OCI-LY1 (cell line): ENCODE measurements at regions not wholly inside any gene's neighbourhood (a gene's known extent, or its start where the extent isn't known, plus 50 kb on each side); places are given as distances from the start of the nearest gene placed in this dataset.

Source experiments
- EZH2 ChIP-seq: fragments of 200-600 bp; sonication (generic), shearing (Covaris generic); IDR thresholded peaks from 2 replicates; pipeline ENCODE4 v1.8.0; 2017; ENCODE audit warnings: borderline replicate concordance, mixed run types, mild to moderate bottlenecking, antibody characterized with exemption, low read length, moderate library complexity, mixed read lengths
- TF ChIP-seq, protein P1 (sequence below): fragments of 200-600 bp; sonication (generic), shearing (Covaris generic); IDR thresholded peaks from 2 replicates; pipeline ENCODE4 v1.5.1; 2017; ENCODE audit warnings: mild to moderate bottlenecking, antibody characterized with exemption, low read length, moderate library complexity, mixed read lengths

DNA sequence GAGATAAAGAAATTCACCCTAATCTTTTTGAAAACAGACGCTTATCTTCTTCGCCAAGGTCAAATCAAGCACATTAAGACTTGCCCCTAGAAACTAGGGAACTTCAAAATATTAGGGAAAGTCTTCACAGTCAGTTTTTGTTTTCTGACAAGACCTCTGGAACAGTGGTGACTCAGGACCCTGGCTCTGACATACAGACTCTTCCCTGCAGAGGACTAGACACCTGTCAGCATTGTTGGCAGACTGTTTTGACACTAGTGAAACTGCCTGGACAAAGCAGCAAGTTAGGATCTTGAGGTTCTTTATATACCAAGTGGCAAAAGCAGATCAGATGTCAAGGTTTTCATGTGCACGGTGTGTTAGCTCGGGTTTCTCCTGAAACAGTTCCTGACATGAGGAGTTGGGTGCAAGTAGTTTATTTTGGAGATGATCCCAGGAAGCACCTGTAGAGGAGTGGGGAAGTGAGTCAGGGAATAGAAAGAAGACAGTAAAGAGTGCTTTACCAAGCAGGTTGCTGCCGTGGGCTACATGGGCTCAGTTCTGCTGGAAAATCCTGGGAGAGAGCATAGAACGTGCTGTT lies 182.0 kb upstream of the IRX5 start:
- no peak for TF ChIP-seq EZH2
- TF ChIP-seq, protein P1, sequence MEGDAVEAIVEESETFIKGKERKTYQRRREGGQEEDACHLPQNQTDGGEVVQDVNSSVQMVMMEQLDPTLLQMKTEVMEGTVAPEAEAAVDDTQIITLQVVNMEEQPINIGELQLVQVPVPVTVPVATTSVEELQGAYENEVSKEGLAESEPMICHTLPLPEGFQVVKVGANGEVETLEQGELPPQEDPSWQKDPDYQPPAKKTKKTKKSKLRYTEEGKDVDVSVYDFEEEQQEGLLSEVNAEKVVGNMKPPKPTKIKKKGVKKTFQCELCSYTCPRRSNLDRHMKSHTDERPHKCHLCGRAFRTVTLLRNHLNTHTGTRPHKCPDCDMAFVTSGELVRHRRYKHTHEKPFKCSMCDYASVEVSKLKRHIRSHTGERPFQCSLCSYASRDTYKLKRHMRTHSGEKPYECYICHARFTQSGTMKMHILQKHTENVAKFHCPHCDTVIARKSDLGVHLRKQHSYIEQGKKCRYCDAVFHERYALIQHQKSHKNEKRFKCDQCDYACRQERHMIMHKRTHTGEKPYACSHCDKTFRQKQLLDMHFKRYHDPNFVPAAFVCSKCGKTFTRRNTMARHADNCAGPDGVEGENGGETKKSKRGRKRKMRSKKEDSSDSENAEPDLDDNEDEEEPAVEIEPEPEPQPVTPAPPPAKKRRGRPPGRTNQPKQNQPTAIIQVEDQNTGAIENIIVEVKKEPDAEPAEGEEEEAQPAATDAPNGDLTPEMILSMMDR = no peak
